HepG2 (cell line): ENCODE measurements at regions not wholly inside any gene's neighbourhood (a gene's known extent, or its start where the extent isn't known, plus 50 kb on each side); places are given as distances from the start of the nearest gene placed in this dataset.

ENCODE experiments used
- ATM ChIP-seq: fragments of 450-650 bp; IDR thresholded peaks from 2 replicates; pipeline ENCODE4 v1.7.1; 2017; ENCODE audit warnings: mild to moderate bottlenecking, borderline replicate concordance
- BCL6 ChIP-seq: IDR thresholded peaks from 2 replicates; pipeline ENCODE4 v1.6.1; 2016; ENCODE audit warnings: missing genetic modification reagents, missing compliant biosample characterization
- BRD4 ChIP-seq: sonication (generic); formaldehyde crosslinking; IDR thresholded peaks from 2 replicates; pipeline ENCODE4 v1.4.0; 2020; ENCODE audit warnings: missing genetic modification reagents
- DZIP1 ChIP-seq: sonication (generic); formaldehyde crosslinking; IDR thresholded peaks from 2 replicates; pipeline ENCODE4 v1.5.0; 2020; ENCODE audit warnings: mild to moderate bottlenecking, missing genetic modification reagents
- ELF4 ChIP-seq: sonication (generic); formaldehyde crosslinking; IDR thresholded peaks from 2 replicates; pipeline ENCODE4 v1.5.0; 2020; ENCODE audit warnings: missing genetic modification reagents, mild to moderate bottlenecking, moderate library complexity, borderline replicate concordance
- FLYWCH1 ChIP-seq: sonication (generic); formaldehyde crosslinking; IDR thresholded peaks from 2 replicates; pipeline ENCODE4 v1.8.1; 2023; ENCODE audit warnings: mild to moderate bottlenecking, missing genetic modification reagents
- FOXO1 ChIP-seq: sonication (generic); formaldehyde crosslinking; IDR thresholded peaks from 2 replicates; pipeline ENCODE4 v1.4.0; 2020; ENCODE audit warnings: missing genetic modification reagents
- GFI1 ChIP-seq: sonication (generic); formaldehyde crosslinking; IDR thresholded peaks from 2 replicates; pipeline ENCODE4 v1.5.0; 2020; ENCODE audit warnings: missing genetic modification reagents, mild to moderate bottlenecking, borderline replicate concordance
- HOXA9 ChIP-seq: sonication (generic); formaldehyde crosslinking; IDR thresholded peaks from 2 replicates; pipeline ENCODE4 v1.8.1; 2022; ENCODE audit warnings: missing genetic modification reagents, mild to moderate bottlenecking, moderate library complexity, borderline replicate concordance
- KAT7 ChIP-seq: IDR thresholded peaks from 2 replicates; pipeline ENCODE4 v1.6.1; 2018; ENCODE audit warnings: borderline replicate concordance, missing compliant biosample characterization
- KLF13 ChIP-seq: sonication (generic); formaldehyde crosslinking; IDR thresholded peaks from 2 replicates; pipeline ENCODE4 v1.4.0; 2020; ENCODE audit warnings: mild to moderate bottlenecking, missing genetic modification reagents
- KLF9 ChIP-seq: IDR thresholded peaks from 2 replicates; pipeline ENCODE4 v1.6.1; 2016; ENCODE audit warnings: low read depth
- MYC ChIP-seq: sonication (generic); formaldehyde crosslinking; IDR thresholded peaks from 2 replicates; pipeline ENCODE4 v1.9.0; 2021; ENCODE audit warnings: missing genetic modification reagents, borderline replicate concordance
- NCOR1 ChIP-seq: fragments of 200-600 bp; sonication (generic); IDR thresholded peaks from 2 replicates; pipeline ENCODE4 v1.7.0; 2017; ENCODE audit warnings: antibody characterized with exemption, low read length, borderline replicate concordance
- PITX1 ChIP-seq: sonication (generic); formaldehyde crosslinking; IDR thresholded peaks from 2 replicates; pipeline ENCODE4 v1.5.1; 2020; ENCODE audit warnings: mild to moderate bottlenecking, missing genetic modification reagents
- REPIN1 ChIP-seq: sonication (generic); formaldehyde crosslinking; IDR thresholded peaks from 2 replicates; pipeline ENCODE4 v1.8.0; 2022; ENCODE audit warnings: missing genetic modification reagents, low read depth, mild to moderate bottlenecking, borderline replicate concordance
- SMC3 ChIP-seq: IDR thresholded peaks from 2 replicates; pipeline ENCODE4 v1.6.1; 2011; ENCODE audit warnings: low read length, improper control_type of control experiment
- SMYD3 ChIP-seq: sonication (generic); formaldehyde crosslinking; IDR thresholded peaks from 2 replicates; pipeline ENCODE4 v1.8.1; 2023; ENCODE audit warnings: mild to moderate bottlenecking, missing genetic modification reagents
- YEATS4 ChIP-seq: sonication (generic); formaldehyde crosslinking; IDR thresholded peaks from 2 replicates; pipeline ENCODE4 v1.4.0; 2020; ENCODE audit warnings: missing genetic modification reagents, borderline replicate concordance
- ZNF34 ChIP-seq: sonication (generic); formaldehyde crosslinking; IDR thresholded peaks from 2 replicates; pipeline ENCODE4 v1.4.0; 2020; ENCODE audit warnings: mild to moderate bottlenecking, missing genetic modification reagents, borderline replicate concordance
- ZNF354B ChIP-seq: sonication (generic); formaldehyde crosslinking; IDR thresholded peaks from 2 replicates; pipeline ENCODE4 v1.8.0; 2022; ENCODE audit warnings: mild to moderate bottlenecking, missing genetic modification reagents
- ZNF383 ChIP-seq: sonication (generic); formaldehyde crosslinking; IDR thresholded peaks from 2 replicates; pipeline ENCODE4 v1.4.0; 2020; ENCODE audit warnings: missing genetic modification reagents, mild to moderate bottlenecking, borderline replicate concordance
- ZNF614 ChIP-seq: IDR thresholded peaks from 2 replicates; pipeline ENCODE4 v1.6.1; 2018; ENCODE audit warnings: missing biosample characterization, missing genetic modification reagents, inconsistent platforms, borderline replicate concordance
- ZNF672 ChIP-seq: sonication (generic); formaldehyde crosslinking; IDR thresholded peaks from 2 replicates; pipeline ENCODE4 v1.8.1; 2022; ENCODE audit warnings: missing genetic modification reagents
- ZNF772 ChIP-seq: sonication (generic); formaldehyde crosslinking; IDR thresholded peaks from 2 replicates; pipeline ENCODE4 v1.5.0; 2020; ENCODE audit warnings: mild to moderate bottlenecking, missing genetic modification reagents
- ZNF816 ChIP-seq: sonication (generic); formaldehyde crosslinking; IDR thresholded peaks from 2 replicates; pipeline ENCODE4 v1.8.0; 2022; ENCODE audit warnings: missing genetic modification reagents, mild to moderate bottlenecking, borderline replicate concordance
- TF ChIP-seq, protein P1 (sequence below): IDR thresholded peaks from 2 replicates; pipeline ENCODE4 v1.6.1; 2016; ENCODE audit warnings: low read depth

DNA sequence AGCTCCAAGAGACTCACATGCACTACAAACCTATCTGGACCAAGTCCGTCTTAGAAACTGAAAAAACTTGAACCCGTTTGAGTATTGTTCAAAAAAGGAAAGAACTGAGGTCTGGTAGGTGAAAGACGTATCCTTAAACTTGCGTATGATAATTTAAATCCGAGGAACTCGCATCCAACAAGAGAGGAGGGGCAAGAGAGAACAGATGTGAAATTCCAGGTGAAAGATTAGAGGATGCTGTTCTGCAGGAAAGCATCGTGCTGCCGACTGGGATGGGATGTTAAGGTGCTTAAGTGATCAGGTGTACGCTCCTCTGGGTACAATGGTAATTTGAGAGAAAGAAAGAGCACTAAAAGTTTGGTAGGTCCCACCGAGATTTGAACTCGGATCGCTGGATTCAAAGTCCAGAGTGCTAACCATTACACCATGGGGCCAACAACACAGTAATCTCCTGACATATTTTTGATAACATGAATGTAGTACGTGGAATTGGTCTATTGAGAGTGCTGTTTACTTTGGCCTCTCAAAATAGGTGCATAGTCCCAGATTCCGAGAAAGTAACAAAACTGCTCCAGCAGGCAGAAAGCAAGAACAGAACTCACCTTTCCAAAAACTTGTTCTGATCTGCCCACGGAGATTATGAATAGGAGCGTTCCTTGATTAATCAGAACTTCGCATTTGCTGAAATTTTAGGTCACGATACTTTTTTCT lies 53.5 kb upstream of the BTN3A2 start (continued):
- TF ChIP-seq ELF4 (CRISPR knock-in tag) (no peak), REPIN1 (CRISPR knock-in tag) (no peak), SMC3 (no peak), YEATS4 (CRISPR knock-in tag) (no peak), NCOR1 (peak; percentile 79), DZIP1 (CRISPR knock-in tag) (no peak), KLF13 (no peak), ZNF816 (CRISPR knock-in tag) (no peak), FLYWCH1 (CRISPR knock-in tag) (no peak), ZNF383 (CRISPR knock-in tag) (0 out of 2 replicates have a peak, but pooled peaks have one; percentile 12), SMYD3 (0 out of 2 replicates have a peak, but pooled peaks have one; percentile 5), BCL6 (CRISPR knock-in tag) (0 out of 2 replicates have a peak, but pooled peaks have one; percentile 30), HOXA9 (CRISPR knock-in tag) (no peak), PITX1 (CRISPR knock-in tag) (peak; percentile 67), GFI1 (CRISPR knock-in tag) (peak; percentile 56; the same call in 1 of the 2 replicates), ATM (no peak), ZNF772 (no peak), FOXO1 (peak; percentile 64; the same call in 1 of the 2 replicates), BRD4 (CRISPR knock-in tag) (no peak), ZNF672 (no peak), ZNF614 (CRISPR knock-in tag) (peak; percentile 89), ZNF34 (CRISPR knock-in tag) (peak; percentile 61; the same call in 1 of the 2 replicates), MYC (CRISPR knock-in tag) (no peak), KAT7 (CRISPR knock-in tag) (peak; percentile 78; the same call in 1 of the 2 replicates), KLF9 (CRISPR knock-in tag) (no peak), ZNF354B (CRISPR knock-in tag) (no peak)
- TF ChIP-seq, protein P1, sequence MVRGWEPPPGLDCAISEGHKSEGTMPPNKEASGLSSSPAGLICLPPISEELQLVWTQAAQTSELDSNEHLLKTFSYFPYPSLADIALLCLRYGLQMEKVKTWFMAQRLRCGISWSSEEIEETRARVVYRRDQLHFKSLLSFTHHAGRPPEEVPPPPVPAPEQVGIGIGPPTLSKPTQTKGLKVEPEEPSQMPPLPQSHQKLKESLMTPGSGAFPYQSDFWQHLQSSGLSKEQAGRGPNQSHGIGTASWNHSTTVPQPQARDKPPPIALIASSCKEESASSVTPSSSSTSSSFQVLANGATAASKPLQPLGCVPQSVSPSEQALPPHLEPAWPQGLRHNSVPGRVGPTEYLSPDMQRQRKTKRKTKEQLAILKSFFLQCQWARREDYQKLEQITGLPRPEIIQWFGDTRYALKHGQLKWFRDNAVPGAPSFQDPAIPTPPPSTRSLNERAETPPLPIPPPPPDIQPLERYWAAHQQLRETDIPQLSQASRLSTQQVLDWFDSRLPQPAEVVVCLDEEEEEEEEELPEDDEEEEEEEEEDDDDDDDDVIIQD = no peak
